ENCODE measurements at regions not wholly inside any gene's neighbourhood (a gene's known extent, or its start where the extent isn't known, plus 50 kb on each side); places are given as distances from the start of the nearest gene placed in this dataset.

DNA sequence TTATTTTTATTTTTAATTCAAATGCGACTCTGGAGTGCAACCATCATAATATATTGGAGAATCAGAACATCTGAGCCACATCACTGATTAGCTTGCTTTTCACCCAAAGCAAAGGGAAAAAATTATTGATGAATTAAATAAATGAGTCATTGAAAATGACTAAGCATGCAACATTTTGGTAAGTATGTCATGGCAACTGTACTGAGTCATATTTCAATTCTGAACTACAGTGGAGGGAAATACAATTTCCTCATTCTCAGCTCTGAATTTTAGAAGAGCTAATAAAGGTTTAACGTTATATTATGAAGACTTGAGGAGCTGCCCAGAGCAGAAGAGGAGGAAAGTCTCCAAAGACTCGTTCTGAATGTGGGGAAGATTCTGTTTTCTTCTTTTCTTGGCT lies 89.6 kb upstream of the CCDC68 start:
- peak; percentile 47 for DNase-seq (ENCODE audit: low read depth)

DNA sequence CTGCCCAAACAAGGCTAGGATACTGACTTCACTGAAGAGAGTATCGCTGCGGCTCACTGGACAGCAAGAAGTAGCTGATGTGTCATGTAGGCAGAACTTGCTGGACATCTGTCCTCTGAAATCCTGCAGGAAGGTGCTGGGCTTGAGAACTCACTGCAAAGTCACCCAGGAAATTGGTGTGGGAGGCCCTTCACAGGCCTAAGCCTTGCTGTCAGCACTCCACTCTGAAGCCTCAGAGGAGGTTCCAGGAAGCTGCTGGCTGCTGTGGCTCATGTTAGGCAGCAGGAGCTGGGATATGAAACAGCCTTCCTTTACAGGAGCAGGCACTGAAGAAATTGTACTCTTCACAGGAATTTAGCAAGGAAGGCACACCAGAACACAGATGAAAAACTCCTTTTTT lies 88.3 kb upstream of the CCDC68 start:
- DNase-seq (ENCODE audit: low read depth), result peak; percentile 21

DNA sequence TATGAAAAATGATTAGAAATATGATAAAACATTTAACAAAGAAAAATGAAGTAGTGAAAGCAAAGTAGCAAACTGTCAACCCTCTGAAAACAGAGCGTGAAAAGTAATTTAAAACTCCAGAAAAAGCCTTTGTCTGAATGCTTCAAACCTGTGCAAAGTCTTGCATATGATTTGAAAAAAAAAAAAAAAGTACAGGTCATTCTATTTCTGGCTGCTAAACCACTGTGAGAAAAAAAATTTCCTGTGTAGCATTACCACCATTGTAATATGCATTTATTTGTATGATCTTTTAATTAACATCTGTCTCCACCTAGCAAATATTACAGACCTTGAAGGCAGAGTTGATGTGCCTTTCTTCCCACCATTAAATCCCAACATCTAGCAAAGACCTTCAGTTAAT lies 82.1 kb upstream of the CCDC68 start:
- no peak for DNase-seq (ENCODE audit: low read depth)

DNA sequence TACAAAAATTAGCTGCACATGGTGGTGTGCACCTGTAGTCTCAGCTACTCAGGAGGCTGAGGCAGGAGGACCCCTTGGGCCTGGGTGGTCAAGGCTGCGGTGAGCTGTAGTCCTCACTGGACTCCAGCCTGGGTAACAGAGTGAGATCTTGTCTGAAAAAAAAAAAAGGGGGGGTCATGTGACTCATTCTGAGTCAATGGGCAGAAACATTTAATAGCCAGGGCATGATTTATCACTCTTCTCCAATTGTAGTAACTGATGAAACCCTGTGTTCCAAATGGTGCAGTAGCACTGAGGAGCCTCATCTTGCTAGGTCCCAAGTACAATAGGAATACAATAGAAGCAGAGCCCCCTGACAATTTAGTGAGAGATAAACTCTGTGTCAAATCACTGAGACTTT lies 78.9 kb upstream of the CCDC68 start:
- DNase-seq (ENCODE audit: low read depth), result peak; percentile 17

DNA sequence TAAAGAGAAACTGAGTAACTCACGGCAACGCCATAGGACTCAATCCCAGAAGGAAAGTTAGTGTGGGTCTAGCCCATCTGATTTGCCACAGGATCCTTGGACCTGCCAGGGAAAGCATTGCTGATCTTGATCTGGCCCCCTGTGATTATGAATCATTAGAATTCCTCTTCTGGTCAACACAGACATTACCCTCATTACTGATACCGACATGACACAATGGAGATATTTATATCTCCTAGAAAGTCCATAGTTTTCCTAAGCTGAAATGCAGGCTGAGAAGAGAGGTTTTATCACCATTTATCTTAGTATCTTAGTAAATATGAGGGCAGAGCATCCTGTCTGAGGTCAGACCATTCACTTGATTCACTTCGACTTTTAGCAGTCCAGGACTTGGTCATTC lies 75.5 kb upstream of the CCDC68 start:
- DNase-seq (ENCODE audit: low read depth), result no peak

DNA sequence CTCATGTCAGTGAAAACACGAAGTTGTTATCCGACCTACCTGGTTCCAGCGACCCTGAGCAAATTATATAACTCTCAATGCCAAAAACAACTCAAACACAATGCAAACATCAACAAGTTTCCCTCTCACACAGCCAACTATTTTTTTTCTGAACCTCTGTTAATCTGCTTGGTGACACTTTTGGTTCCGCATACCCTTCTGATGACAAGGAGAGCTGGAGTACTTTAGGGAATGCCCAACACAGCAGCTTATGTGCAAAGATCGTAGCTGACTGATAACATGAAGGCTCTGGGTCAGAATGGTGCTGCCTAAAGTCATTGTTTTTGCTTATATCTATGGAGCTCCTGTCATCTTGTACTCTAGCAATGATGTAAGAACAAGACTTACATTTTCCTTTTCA lies 72.7 kb upstream of the CCDC68 start:
- peak; percentile 19 for DNase-seq (ENCODE audit: low read depth)

DNA sequence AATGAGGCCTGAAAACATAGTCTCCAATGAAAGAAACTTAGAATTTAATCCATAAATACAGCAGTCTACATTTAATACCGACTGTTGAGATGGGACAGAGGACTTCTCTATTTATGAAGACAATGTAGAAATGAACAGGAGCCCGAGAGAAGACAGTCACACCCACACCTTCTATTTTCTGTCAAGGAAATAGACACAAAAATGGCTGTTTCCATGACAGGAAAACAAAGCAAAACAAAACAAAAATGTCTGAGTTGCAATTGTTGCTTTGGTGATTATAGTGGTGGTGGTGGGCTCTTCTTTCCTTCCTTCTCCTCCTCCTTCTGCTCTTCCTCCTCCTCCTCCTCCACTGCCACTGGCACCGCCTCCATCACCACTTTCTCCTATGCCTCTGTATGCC lies 72.3 kb upstream of the CCDC68 start:
- DNase-seq (ENCODE audit: low read depth), result no peak

DNA sequence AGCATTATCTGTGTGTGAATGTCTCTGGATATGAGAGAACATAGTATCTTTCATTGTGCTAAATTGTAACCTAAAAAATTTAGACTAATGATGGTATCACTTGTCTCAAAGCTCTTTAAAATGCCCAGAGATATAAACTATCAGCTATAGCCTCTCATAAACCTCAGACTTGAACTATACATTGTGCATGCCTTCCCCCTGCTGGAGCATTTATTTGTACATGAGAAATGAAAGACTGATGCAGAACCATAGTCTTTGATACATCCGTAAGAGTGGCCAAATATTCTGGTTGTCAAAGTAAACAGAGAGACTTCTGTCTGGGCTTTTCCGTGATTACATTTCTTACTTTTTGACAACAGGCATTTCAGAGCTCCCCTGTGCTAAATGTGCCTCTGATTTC lies 71.9 kb upstream of the CCDC68 start:
- no peak for DNase-seq (ENCODE audit: low read depth)

DNA sequence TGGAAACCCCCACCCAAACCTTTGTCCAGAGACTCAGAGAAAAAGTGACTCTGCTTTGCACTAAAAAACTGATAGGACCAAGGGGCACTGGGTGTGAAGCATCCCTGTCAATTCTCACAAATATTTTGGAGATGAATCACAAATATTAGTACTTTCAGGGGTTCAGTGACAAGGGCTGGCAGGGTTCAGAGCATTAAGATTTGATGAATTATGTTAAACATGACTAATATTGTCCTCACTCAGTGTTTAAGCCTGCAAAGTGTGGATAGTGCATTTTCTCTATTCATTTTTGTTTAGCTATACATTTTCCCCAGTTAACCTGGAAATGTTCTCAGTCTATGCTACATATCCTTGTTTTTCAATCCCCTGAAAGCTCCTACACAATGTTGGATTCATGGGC lies 65.3 kb upstream of the CCDC68 start:
- DNase-seq (ENCODE audit: low read depth), result no peak

DNA sequence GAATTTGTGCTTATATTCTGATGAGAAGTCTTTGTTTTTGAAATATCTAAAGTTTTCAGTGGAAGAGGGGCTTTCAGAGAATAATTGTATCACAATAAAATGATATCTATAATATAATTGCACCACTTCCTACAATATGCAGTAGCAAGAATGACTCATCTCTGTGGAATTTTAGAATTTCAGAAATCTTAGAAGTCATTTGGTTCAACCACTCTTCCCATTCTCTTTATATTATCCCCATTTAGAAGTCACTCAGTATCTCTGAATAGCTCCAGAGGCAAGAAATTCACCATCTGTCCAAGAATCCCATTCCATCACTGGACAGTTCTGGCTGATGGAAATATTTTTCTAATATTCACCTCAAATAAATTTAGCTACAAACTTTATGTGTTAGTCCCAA lies 59.3 kb upstream of the CCDC68 start:
- DNase-seq (ENCODE audit: low read depth), result peak; percentile 69

DNA sequence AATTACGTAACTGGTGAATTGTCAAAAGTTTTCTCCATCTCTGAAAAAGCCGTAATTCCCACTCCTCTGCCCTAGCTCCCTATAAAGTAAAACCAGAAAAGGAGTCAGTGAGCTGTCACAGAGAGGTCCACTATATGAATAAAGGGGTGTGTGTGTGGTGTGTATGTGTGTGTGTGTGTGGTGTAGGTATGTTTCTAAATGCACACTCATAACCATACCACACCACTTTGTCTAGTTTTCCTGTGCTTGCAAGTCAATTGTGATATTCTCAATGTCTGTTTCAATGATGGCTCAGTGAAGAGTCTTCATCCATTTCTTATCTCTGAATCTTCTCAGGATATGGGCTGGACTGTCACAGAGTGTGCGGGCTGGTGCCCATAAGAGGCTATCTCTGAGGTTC lies 54.8 kb upstream of the CCDC68 start:
- no peak for DNase-seq (ENCODE audit: low read depth)

DNA sequence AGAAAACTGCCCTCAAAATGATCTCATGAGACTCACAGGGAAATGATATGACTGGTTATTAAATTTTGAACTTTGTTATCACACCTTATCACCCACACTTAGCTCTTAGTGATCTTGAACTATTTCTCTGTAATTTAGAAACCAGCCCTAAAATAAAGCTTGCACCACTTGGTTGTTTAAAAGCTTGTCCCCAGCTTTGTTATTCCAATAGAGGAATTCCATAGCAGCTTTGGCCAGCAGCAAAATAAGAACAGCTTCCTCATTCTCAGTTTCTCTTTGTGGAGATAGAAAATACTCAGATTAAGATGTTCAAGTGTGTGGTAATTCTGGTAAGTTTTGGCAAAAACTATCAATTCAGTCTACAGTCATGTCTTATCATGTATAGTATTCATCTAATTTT lies 54.4 kb upstream of the CCDC68 start:
- no peak for DNase-seq (ENCODE audit: low read depth)

DNA sequence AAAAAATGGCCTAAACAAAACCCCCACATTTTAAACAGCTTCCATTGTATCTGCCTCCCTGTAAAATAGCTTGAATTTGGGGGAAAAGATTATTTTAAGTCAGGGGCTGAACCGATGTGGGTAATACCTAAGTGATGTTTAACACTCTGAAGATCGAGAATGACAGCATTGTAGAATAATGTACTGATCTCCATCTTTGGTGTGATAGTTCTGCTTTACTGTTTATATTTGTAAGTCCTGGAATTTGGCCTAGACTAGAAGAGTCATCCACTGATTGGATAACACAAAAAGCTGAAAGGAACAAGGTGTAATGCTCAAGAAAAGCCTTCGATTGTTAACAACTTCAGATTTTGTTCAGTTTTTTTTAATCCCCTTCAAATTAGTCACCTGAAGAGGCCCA lies 53.8 kb upstream of the CCDC68 start:
- no peak for DNase-seq (ENCODE audit: low read depth)

DNA sequence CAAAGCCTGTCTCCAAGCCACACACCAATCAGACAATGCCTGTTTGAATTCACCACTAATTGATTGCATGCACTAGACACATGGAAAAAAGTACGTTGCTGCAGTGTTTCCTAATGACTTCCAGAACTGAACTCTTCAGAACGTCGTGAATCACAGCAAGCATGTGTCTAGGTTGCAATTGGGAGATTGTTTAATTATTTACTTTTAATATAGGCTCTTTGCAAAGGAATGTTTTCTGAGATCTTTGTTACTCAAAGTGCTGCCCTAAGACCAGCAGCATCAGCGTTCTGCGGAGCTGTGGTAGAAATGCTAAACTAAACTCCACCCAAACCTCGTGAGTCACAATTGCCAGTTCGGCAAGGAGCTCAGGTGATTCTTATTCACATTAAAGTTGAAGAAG lies 52.7 kb upstream of the CCDC68 start:
- peak; percentile 14 for DNase-seq (ENCODE audit: low read depth)

All from RPMI7951 (cell line).